A549 (cell line): ENCODE measurements at regions not wholly inside any gene's neighbourhood (a gene's known extent, or its start where the extent isn't known, plus 50 kb on each side); places are given as distances from the start of the nearest gene placed in this dataset.

Experiments used
- BHLHE40 ChIP-seq: IDR thresholded peaks from 2 replicates; pipeline ENCODE4 v1.6.1; 2012; ENCODE audit warnings: low read depth, low read length, inconsistent platforms
- MAFK ChIP-seq: fragments of 450-650 bp; IDR thresholded peaks from 2 replicates; pipeline ENCODE4 v1.6.1; 2014; ENCODE audit not compliant: partially characterized antibody
- MYC ChIP-seq: IDR thresholded peaks from 2 replicates; pipeline ENCODE4 v1.6.1; 2012; ENCODE audit warnings: mild to moderate bottlenecking, inconsistent platforms, low read length, improper control_type of control experiment, borderline replicate concordance
- NFE2L2 ChIP-seq: fragments of 150-350 bp; conservative IDR thresholded peaks from 2 replicates; pipeline ENCODE4 v1.6.1; 2014; ENCODE audit warnings: low read length
- RCOR1 ChIP-seq: fragments of 150-350 bp; IDR thresholded peaks from 2 replicates; pipeline ENCODE4 v1.6.1; 2014; ENCODE audit warnings: antibody characterized with exemption, low read length, low read depth
- TF ChIP-seq, protein P1 (sequence below): fragments of 450-650 bp; IDR thresholded peaks from 2 replicates; pipeline ENCODE4 v1.6.1; 2014; ENCODE audit warnings: antibody characterized with exemption
- TF ChIP-seq, protein P2 (sequence below): IDR thresholded peaks from 2 replicates; pipeline ENCODE4 v1.6.1; 2012
- TF ChIP-seq, protein P3 (sequence below): fragments of 200-600 bp; sonication (generic); IDR thresholded peaks from 2 replicates; pipeline ENCODE4 v1.6.1; 2016; ENCODE audit warnings: antibody characterized with exemption, mild to moderate bottlenecking, moderate library complexity
- TF ChIP-seq, protein P4 (sequence below): fragments of >200 bp; sonication (Bioruptor Twin); formaldehyde crosslinking; IDR thresholded peaks from 3 replicates; pipeline ENCODE4 v1.5.1; 2016
- TF ChIP-seq, protein P5 (sequence below): IDR thresholded peaks from 2 replicates; pipeline ENCODE4 v1.6.1; 2012; ENCODE audit warnings: low read depth, borderline replicate concordance
- TF ChIP-seq, protein P6 (sequence below): fragments of >200 bp; sonication (Bioruptor Twin); formaldehyde crosslinking; IDR thresholded peaks from 3 replicates; pipeline ENCODE4 v1.6.1; 2016

DNA sequence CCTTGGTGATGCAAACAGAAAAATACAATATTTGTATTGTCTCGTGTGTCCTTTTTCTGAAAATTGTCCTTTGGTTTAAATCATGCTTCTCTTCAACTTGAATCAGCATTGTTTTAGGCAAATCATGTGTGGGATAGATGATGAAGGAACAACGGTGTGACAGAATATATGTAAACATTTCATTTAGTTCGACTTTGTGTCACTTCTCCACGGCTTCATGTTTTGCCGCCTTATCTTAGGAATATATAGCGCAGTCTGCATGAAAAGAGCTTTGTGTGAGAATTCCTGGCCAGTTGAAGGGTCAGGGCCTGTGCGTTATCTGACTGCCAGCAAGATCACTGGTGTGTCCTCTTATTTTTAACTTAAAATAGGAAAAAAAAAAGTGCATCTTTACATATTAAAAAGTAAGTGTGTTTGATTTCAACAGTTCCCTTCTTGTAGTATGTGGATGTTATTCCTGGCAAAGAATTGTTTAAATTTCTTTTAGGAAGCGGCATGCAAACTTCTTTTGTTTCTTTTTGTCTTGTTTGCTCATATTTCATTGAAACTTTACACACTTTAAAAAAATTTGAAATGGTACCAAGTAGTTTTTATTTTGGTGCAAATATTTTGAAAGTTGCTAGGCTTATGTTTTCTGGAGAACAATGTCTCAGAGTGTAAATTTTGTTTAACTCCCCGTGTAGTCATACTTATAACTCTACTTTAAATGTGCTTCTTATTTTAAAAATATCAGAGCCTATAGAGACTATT is 465.2 kb downstream of the USP25 start:
- TF ChIP-seq BHLHE40 (no peak), NFE2L2 (no peak), MYC (no peak), MAFK (no peak), RCOR1 (no peak)
- TF ChIP-seq, protein P1, sequence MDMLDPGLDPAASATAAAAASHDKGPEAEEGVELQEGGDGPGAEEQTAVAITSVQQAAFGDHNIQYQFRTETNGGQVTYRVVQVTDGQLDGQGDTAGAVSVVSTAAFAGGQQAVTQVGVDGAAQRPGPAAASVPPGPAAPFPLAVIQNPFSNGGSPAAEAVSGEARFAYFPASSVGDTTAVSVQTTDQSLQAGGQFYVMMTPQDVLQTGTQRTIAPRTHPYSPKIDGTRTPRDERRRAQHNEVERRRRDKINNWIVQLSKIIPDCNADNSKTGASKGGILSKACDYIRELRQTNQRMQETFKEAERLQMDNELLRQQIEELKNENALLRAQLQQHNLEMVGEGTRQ: no peak
- TF ChIP-seq, protein P2, sequence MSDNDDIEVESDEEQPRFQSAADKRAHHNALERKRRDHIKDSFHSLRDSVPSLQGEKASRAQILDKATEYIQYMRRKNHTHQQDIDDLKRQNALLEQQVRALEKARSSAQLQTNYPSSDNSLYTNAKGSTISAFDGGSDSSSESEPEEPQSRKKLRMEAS: peak; percentile 15; the same call in 1 of the 2 replicates
- TF ChIP-seq, protein P3, sequence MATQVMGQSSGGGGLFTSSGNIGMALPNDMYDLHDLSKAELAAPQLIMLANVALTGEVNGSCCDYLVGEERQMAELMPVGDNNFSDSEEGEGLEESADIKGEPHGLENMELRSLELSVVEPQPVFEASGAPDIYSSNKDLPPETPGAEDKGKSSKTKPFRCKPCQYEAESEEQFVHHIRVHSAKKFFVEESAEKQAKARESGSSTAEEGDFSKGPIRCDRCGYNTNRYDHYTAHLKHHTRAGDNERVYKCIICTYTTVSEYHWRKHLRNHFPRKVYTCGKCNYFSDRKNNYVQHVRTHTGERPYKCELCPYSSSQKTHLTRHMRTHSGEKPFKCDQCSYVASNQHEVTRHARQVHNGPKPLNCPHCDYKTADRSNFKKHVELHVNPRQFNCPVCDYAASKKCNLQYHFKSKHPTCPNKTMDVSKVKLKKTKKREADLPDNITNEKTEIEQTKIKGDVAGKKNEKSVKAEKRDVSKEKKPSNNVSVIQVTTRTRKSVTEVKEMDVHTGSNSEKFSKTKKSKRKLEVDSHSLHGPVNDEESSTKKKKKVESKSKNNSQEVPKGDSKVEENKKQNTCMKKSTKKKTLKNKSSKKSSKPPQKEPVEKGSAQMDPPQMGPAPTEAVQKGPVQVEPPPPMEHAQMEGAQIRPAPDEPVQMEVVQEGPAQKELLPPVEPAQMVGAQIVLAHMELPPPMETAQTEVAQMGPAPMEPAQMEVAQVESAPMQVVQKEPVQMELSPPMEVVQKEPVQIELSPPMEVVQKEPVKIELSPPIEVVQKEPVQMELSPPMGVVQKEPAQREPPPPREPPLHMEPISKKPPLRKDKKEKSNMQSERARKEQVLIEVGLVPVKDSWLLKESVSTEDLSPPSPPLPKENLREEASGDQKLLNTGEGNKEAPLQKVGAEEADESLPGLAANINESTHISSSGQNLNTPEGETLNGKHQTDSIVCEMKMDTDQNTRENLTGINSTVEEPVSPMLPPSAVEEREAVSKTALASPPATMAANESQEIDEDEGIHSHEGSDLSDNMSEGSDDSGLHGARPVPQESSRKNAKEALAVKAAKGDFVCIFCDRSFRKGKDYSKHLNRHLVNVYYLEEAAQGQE: no peak
- TF ChIP-seq, protein P4, sequence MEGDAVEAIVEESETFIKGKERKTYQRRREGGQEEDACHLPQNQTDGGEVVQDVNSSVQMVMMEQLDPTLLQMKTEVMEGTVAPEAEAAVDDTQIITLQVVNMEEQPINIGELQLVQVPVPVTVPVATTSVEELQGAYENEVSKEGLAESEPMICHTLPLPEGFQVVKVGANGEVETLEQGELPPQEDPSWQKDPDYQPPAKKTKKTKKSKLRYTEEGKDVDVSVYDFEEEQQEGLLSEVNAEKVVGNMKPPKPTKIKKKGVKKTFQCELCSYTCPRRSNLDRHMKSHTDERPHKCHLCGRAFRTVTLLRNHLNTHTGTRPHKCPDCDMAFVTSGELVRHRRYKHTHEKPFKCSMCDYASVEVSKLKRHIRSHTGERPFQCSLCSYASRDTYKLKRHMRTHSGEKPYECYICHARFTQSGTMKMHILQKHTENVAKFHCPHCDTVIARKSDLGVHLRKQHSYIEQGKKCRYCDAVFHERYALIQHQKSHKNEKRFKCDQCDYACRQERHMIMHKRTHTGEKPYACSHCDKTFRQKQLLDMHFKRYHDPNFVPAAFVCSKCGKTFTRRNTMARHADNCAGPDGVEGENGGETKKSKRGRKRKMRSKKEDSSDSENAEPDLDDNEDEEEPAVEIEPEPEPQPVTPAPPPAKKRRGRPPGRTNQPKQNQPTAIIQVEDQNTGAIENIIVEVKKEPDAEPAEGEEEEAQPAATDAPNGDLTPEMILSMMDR: no peak
- TF ChIP-seq, protein P5, sequence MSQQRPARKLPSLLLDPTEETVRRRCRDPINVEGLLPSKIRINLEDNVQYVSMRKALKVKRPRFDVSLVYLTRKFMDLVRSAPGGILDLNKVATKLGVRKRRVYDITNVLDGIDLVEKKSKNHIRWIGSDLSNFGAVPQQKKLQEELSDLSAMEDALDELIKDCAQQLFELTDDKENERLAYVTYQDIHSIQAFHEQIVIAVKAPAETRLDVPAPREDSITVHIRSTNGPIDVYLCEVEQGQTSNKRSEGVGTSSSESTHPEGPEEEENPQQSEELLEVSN: no peak
- TF ChIP-seq, protein P6, sequence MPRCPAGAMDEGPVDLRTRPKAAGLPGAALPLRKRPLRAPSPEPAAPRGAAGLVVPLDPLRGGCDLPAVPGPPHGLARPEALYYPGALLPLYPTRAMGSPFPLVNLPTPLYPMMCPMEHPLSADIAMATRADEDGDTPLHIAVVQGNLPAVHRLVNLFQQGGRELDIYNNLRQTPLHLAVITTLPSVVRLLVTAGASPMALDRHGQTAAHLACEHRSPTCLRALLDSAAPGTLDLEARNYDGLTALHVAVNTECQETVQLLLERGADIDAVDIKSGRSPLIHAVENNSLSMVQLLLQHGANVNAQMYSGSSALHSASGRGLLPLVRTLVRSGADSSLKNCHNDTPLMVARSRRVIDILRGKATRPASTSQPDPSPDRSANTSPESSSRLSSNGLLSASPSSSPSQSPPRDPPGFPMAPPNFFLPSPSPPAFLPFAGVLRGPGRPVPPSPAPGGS: no peak
